ENCODE measurements at regions not wholly inside any gene's neighbourhood (a gene's known extent, or its start where the extent isn't known, plus 50 kb on each side); places are given as distances from the start of the nearest gene placed in this dataset.

- no peak for TF ChIP-seq CTCF (conservative IDR thresholded peaks at IDR 0.05; ENCODE audit: low read depth in 2 of 2)
- no peak for TF ChIP-seq ZNF114 (CRISPR knock-in tag; IDR thresholded peaks at IDR 0.05)
- no peak for TF ChIP-seq CREB1 (CRISPR knock-in tag; IDR thresholded peaks at IDR 0.05; ENCODE audit: low read depth)
- TF ChIP-seq NANOG (IDR thresholded peaks at IDR 0.05; ENCODE audit: borderline replicate concordance) = no peak
These were observed 67.3 kb upstream of the VOPP1 start (continued) for GRCh38 chr7:55639640-55640039.

- H3K79me2 ChIP-seq (replicated peaks; ENCODE audit: insufficient read depth) = no peaks in the 10 kb centered on the region
- H3K36me3 ChIP-seq (ENCODE audit: insufficient read depth) = peaks cover 7% of the 10 kb centered on the region
- peaks cover 5% of the 10 kb centered on the region; the same call in 1 of the 2 replicates for H3K4me1 ChIP-seq (ENCODE audit: insufficient read depth)
- peaks cover 4% of the 10 kb centered on the region; the same call in 1 of the 3 replicates for H3K4me1 Mint-ChIP-seq
- no peak overlapping the region for H2AFZ ChIP-seq
- H3K9me2 ChIP-seq (ENCODE audit: insufficient read depth) = 0 out of 2 replicates have a peak, but pooled peaks cover 7% of the 10 kb centered on the region
- no peak overlapping the region for H3K4me3 Mint-ChIP-seq
- H3K4me3 ChIP-seq = no peak overlapping the region
- H3K9me3 Mint-ChIP-seq = peaks cover 49% of the 10 kb centered on the region
- H3K27me3 Mint-ChIP-seq (ENCODE audit: insufficient read depth, low read depth, poor library complexity) = no peaks in the 10 kb centered on the region
- H3F3A ChIP-seq (replicated peaks; ENCODE audit: low read depth) = no peaks in the 10 kb centered on the region
- no peak overlapping the region for H3K27ac Mint-ChIP-seq
- H4K20me1 ChIP-seq (replicated peaks; ENCODE audit: insufficient read depth) = no peaks in the 10 kb centered on the region
- no peak for DNase-seq (ENCODE audit: low spot score)
- TF ChIP-seq NANOG (IDR thresholded peaks at IDR 0.05; ENCODE audit: borderline replicate concordance) (no peak), ZNF331 (CRISPR knock-in tag; IDR thresholded peaks at IDR 0.05; ENCODE audit: low read depth) (no peak), CTCF (conservative IDR thresholded peaks at IDR 0.05; ENCODE audit: low read depth in 2 of 2) (no peak), JUNB (IDR thresholded peaks at IDR 0.05; ENCODE audit: unreplicated experiment) (no peak), EZH2phosphoT487 (IDR thresholded peaks at IDR 0.05; ENCODE audit: unreplicated experiment) (no peak), REST (IDR thresholded peaks at IDR 0.05; ENCODE audit: unreplicated experiment) (no peak), POLR2AphosphoS5 (IDR thresholded peaks at IDR 0.05; ENCODE audit: low read depth) (no peak), ZNF462 (CRISPR knock-in tag; IDR thresholded peaks at IDR 0.05) (no peak)
- no peak overlapping the region for H3K4me2 ChIP-seq
- no peaks in the 10 kb centered on the region for H3K27me3 ChIP-seq (ENCODE audit: insufficient read depth)
- H3K27ac ChIP-seq (ENCODE audit: low read depth) = no peak overlapping the region
- no peak for ATAC-seq
- H3K36me3 Mint-ChIP-seq (ENCODE audit: low read depth) = peaks cover 14% of the 10 kb centered on the region; the same call in 2 of the 3 replicates
These were observed 56.9 kb upstream of the VOPP1 start for GRCh38 chr7:55629051-55629677.

All from GM23338 (cell line).